HG02678 (cell line): ENCODE measurements at regions not wholly inside any gene's neighbourhood (a gene's known extent, or its start where the extent isn't known, plus 50 kb on each side); places are given as distances from the start of the nearest gene placed in this dataset.
"Not testable (repeated sequence)": the region's sequence is repeated elsewhere in the genome, so short reads cannot be mapped to it uniquely, and the experiment has no call there.

Experiments
- ATAC-seq: cut with Tn5 transposase; IDR thresholded peaks from one replicate; pipeline ENCODE4 v1.9.1; 2021; ENCODE audit warnings: mild to moderate bottlenecking, moderate library complexity; ENCODE audit not compliant: unreplicated experiment

- ATAC-seq: no peak
Measured at GRCh38 chr9:102405218-102405867, 589.8 kb upstream of the CYLC2 start.

DNA sequence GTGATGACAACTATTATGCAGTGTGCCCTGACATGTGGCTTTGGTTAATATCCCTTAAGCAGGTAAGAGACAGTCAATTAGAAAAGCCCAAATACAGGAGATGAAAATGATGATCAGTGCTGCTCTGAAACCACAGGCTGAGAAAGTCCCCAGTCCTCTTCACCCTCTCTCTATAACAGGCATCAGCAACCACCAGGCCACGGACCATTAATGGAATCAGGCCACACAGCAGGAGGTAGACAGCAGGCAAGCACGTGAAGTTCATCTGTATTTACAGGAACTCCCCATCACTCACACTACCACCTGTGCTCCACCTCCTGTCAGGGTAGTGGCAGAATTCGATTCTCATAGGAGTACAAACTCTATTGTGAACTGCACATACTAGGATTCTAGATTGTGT lies 591.6 kb upstream of the CYLC2 start:
- ATAC-seq: no peak

DNA sequence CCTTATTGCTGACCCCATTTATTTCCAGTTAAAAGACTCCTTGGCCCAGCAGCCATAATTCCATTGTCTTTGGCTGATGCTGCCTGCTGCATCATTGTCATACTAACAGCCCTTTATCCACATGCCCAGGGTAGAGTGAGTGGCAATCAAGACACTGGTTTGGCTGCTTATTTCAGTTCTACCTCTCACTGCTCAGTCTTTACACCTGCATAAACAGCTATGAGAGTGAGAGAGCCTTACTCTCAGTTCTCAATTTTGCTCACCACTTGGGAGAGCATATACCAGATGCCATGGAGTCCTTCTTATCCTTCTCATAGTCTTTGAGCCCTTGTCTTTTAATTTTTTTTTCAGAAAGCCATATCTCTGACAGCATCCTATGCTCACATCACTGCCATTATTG lies 596.9 kb upstream of the CYLC2 start:
- ATAC-seq: no peak

DNA sequence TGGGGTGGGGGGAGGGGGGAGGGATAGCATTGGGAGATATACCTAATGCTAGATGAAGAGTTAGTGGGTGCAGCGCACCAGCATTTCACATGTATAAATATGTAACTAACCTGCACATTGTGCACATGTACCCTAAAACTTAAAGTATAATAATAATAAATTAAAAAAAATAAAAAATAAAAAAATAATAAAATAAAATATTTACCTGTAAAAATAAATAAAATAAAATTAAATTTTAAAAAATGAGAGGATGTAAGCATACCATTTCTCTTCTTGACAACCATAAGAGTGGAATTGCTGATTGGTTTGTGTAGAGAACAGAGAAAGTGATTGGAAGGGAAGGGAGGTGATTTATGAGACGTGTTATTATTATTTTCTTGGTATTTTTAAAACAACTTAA lies 609.5 kb upstream of the CYLC2 start:
- not testable (repeated sequence) for ATAC-seq

DNA sequence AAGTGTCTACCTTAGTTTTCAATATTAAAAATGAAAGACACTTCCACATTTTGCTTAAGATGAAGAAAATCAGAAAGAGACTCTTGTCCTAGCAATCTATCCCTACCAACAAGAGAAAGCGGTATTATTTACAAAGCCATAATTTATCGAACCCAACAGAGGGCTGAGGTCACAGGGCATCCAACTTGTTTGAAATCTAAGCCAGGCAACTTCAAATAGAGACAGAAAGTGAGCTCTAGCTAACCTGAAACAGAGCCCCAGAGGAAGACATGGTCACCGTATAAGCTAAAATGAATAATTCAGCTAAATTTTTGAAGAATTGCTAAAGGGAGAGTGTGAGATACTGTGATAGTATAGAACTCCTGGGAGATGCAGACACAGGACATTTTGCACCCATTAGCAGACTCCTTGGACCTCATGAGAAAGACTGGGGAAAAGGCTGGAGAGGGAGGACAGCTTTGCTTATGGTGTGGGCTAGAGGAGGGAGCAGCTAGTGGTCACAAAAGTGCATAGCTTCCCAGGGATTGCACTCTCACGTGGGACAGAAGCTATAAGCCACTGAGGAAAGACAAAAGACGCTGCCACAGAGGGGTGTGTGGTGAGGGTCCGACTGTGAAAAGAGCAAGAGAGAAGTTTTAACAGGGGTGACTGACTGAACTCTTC lies 624.2 kb upstream of the GRIN3A start:
- no peak for ATAC-seq

DNA sequence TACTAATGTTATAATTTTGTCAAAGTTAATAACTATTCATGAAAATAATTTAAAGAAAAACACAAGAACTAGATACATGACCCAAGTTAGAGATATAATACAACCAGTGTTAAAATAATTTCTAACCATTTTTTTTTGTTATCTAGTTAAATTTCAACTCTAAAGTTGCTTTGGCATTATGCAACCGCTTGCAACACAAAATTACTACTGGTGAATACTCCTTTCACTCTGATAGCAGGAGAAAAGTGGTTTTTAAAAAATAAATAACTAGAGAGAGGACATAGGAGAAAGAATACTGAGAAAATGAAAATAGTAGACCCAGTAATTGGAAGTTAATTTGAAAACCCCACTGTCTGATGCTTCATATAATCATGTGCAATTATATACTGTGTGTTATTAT lies 622.4 kb upstream of the GRIN3A start:
- ATAC-seq: no peak

GRCh38 chr9:102355982-102356381 lies 617.5 kb upstream of the GRIN3A start:
- no peak for ATAC-seq

- ATAC-seq: no peak
Measured at GRCh38 chr9:102354041-102354440, 615.6 kb upstream of the GRIN3A start.

- not testable (repeated sequence) for ATAC-seq
Measured at GRCh38 chr9:102337471-102337870, 599.0 kb upstream of the GRIN3A start.

DNA sequence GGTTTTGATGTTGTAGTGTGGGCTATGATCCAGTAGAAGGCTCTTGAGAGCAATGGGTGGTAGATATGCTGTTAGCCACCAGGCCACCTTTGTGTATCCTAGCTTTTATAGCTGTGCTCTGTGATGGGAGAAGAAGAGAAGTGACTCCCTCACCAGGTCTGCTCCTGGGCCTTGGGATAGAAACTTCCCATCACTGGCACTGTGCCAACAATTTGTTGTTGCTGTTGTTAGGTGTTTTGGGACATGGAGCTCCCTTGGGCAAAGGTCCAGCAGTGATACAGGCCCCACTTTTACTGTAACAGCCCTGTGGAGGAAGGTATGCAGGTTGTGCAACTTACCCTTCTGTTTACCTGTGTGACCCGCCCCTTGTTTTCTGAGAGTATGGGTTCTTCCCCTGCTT lies 570.9 kb upstream of the GRIN3A start:
- ATAC-seq: no peak

DNA sequence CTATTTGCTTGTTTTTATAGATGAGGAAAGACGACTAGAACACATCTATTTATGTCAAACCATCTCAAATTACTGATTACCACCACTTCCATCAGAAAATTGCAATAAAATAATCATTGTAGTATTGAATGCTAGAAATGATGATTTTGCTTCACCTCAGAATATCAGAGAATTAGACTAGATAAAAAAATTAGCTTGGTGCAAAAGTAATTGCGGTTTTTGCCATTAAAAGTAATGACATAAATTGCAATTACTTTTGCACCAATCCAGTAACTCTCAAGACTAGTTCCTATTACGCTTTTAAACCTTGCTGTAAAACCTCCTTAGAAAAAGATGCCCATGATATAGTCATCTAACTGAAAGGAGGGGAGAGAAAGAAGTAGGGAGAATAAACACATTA lies 556.7 kb upstream of the GRIN3A start:
- no peak for ATAC-seq

- no peak for ATAC-seq
Measured at GRCh38 chr9:102273952-102274351, 535.5 kb upstream of the GRIN3A start.

GRCh38 chr9:102253099-102253498 lies 514.7 kb upstream of the GRIN3A start:
- no peak for ATAC-seq

DNA sequence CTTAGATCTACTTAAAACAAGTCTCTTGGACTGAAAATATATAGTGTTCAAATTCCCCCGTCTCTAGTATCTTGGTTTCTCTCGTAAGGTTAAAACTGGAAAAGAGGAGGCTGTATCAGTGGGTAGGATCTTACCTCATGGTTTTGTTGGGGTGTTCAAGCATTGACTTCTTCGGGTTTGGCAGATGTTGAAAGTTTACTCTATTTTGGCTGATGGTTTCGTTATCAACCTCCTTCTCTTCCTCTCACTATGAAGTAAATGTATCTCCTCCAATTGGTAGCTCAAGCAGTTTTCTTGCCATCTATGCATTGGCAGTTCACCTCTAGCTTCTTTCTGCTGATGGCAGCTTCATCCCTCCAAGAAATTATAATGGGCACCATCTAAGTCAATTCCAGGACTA lies 506.5 kb upstream of the GRIN3A start:
- no peak for ATAC-seq

DNA sequence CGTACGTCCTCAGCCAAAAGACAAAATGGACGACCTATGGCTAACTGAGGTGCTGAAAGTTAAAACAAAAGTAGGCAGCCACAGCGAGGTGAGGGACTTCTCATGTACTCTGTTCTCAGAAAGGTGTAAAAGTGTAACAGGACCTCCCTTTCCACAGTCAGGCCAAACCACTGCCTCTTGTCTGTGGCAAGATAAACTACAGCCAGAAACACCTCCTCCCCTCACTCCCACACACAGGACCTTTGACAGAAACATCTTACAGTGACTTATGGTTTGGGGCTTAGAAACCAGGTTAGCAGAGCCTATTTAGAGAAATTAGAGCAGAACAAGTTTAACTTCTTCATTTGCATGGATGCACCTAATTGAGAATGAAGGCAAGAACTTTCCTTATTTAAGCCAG lies 499.1 kb upstream of the GRIN3A start:
- ATAC-seq: no peak

DNA sequence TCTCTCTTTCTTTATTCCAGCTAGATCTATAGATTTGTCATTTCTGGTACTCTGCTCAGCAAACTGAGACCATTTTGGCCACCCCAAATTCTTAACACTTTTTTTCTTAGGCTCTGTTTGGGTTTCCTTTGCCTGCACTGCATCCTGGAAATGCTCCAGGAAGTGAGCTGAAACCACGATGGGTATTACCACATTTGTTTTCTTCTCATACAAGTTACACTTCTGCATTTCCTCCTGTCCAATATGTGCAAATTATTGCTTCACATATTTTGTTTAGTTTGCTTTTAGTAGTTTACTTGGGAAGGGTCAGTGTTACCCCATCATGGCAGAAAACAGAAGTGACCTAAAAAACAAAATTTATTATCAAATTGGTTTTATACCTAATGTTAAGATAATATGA lies 498.6 kb upstream of the GRIN3A start:
- no peak for ATAC-seq

GRCh38 chr9:102227416-102227815 lies 489.0 kb upstream of the GRIN3A start:
- ATAC-seq: not testable (repeated sequence)

GRCh38 chr9:102225841-102226441 lies 487.5 kb upstream of the GRIN3A start:
- ATAC-seq: no peak

GRCh38 chr9:102223320-102224136 lies 485.1 kb upstream of the GRIN3A start:
- ATAC-seq: not testable (repeated sequence)

DNA sequence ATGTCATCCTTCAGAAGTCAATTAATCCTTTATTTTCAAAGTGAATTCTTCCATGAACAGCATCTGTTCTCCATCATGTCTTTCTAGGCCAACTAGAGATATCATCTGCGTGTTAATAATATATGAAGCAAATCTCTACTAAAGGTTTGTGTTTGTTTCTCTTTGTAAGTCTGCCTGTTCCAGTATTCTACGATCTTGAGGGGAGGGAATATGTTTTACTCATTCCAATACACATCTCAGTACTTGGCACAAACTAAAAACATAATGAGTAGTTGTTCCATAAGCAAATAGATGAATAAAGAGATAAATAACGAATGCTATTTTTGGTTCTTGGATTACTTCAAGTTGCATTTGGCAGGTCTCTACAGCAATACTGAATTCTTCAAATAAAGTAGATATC lies 470.7 kb upstream of the GRIN3A start:
- ATAC-seq: no peak

DNA sequence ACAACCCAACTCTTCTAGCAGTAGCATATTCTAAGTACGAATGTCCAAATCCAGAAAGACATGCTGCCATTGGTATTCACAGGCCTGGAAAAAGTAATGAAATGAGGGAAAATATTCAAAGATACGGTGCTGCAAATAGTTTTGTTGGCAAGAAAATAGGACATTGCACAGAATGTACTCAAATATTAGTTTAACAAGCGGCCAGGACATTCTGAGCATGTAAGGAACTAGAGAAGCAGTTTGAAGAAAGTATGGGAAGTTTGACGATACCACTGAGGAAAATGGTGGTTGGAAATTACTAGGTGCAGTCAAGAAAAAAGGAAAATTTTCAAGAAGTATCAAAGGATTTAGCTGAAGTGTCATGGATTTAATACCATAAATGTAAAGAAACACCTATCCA lies 468.0 kb upstream of the GRIN3A start:
- ATAC-seq: no peak

DNA sequence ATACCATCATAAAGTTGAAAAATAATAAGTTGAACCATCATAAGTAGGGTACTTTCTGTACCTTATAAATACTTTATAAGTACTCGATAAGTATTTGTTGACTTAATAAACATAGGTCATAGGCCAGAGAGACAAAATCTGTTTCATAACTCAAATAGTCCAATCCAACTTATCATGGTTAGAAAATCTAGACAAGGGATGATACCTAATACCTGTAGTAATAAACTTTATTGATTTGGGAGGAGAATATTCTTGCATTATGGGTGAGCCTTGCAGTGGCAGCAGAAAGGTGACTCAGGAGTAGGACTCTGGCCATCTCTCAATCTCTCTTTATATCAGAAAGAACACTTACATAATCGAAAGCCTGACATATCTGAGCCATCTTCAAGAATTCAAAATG lies 466.8 kb upstream of the GRIN3A start:
- no peak for ATAC-seq
